Suprapubic skin (tissue), 4 donors: ENCODE measurements at regions not wholly inside any gene's neighbourhood (a gene's known extent, or its start where the extent isn't known, plus 50 kb on each side); places are given as distances from the start of the nearest gene placed in this dataset.

ENCODE experiments used
- DNase-seq, 2 donors: peaks; one replicate each; pipeline ENCODE4 v3.0.0-alpha.2; 2019; ENCODE audit warnings: low spot score in 2 of 2
- H3K27ac ChIP-seq: fragments of 200-600 bp; sonication (generic); one replicate; pipeline ENCODE4 v1.5.1; 2019
- H3K27me3 ChIP-seq: fragments of 200-600 bp; sonication (generic); one replicate; pipeline ENCODE4 v1.5.1; 2019
- H3K36me3 ChIP-seq: fragments of 200-600 bp; sonication (generic); one replicate; pipeline ENCODE4 v1.5.1; 2019
- H3K4me1 ChIP-seq: fragments of 200-600 bp; sonication (generic); one replicate; pipeline ENCODE4 v1.5.1; 2019
- H3K4me3 ChIP-seq: fragments of 200-600 bp; sonication (generic); one replicate; pipeline ENCODE4 v1.5.1; 2019; ENCODE audit warnings: mild to moderate bottlenecking
- H3K9me3 ChIP-seq: fragments of 200-600 bp; sonication (generic); one replicate; pipeline ENCODE4 v1.5.1; 2019
- CTCF ChIP-seq, 2 donors: fragments of 200-600 bp in 1 of 2; fragments of 450-650 bp in 1 of 2; sonication (generic) in 1 of 2; IDR thresholded peaks; one replicate each; pipeline ENCODE4 v1.5.1; 2016 to 2019; ENCODE audit warnings: antibody characterized with exemption in 2 of 2, mild to moderate bottlenecking in 1 of 2, moderate library complexity in 1 of 2
- EP300 ChIP-seq: sonication (generic); formaldehyde crosslinking; IDR thresholded peaks from one replicate; pipeline ENCODE4 v1.6.1; 2017; ENCODE audit warnings: antibody characterized with exemption
- POLR2A ChIP-seq, 2 donors: fragments of 450-650 bp; IDR thresholded peaks; one replicate each; pipeline ENCODE4 v1.6.1; 2017; ENCODE audit warnings: antibody characterized with exemption in 2 of 2, mild to moderate bottlenecking in 2 of 2, moderate library complexity in 2 of 2
- POLR2AphosphoS5 ChIP-seq, 3 donors: sonication (generic); formaldehyde crosslinking; IDR thresholded peaks; one replicate each; pipeline ENCODE4 v1.6.1; 2017; ENCODE audit warnings: antibody characterized with exemption in 3 of 3
- WGBS: methylation state at CpG from one replicate; pipeline ENCODE4 v1.1.5; 2018; 5-methylcytosine and 5-hydroxymethylcytosine counted together

GRCh38 chr11:80196932-80197554 is 756.2 kb upstream of the TENM4 start:
- H3K9me3 ChIP-seq = no peaks in the 10 kb centered on the region
- 51% methylated on average over 4 of the region's 4 CpGs for WGBS
- DNase-seq = no peak
- no peaks in the 10 kb centered on the region for H3K27me3 ChIP-seq
- H3K27ac ChIP-seq = no peak overlapping the region
- TF ChIP-seq EP300 = no peak
- TF ChIP-seq CTCF (IDR thresholded peaks at IDR 0.05) = no peak
- TF ChIP-seq POLR2A (IDR thresholded peaks at IDR 0.05) = no peak
- no peak for TF ChIP-seq POLR2AphosphoS5 (IDR thresholded peaks at IDR 0.05)
- H3K36me3 ChIP-seq = no peaks in the 10 kb centered on the region
- no peaks in the 10 kb centered on the region for H3K4me1 ChIP-seq
- H3K4me3 ChIP-seq = no peak overlapping the region

GRCh38 chr11:80196041-80196440 is 755.2 kb upstream of the TENM4 start:
- no peaks in the 10 kb centered on the region for H3K36me3 ChIP-seq
- no peaks in the 10 kb centered on the region for H3K4me1 ChIP-seq
- H3K27me3 ChIP-seq = no peaks in the 10 kb centered on the region
- H3K9me3 ChIP-seq = no peaks in the 10 kb centered on the region
- no peak overlapping the region for H3K4me3 ChIP-seq
- TF ChIP-seq EP300 (no peak), POLR2AphosphoS5 (IDR thresholded peaks at IDR 0.05) (no peak), CTCF (IDR thresholded peaks at IDR 0.05) (no peak), POLR2A (IDR thresholded peaks at IDR 0.05) (no peak)
- H3K27ac ChIP-seq = no peak overlapping the region
- no peak for DNase-seq

GRCh38 chr11:80194625-80195024 is 753.8 kb upstream of the TENM4 start:
- 57% methylated on average over 1 of the region's 1 CpG for WGBS

GRCh38 chr11:80194016-80194415 is 753.2 kb upstream of the TENM4 start:
- TF ChIP-seq POLR2AphosphoS5 (IDR thresholded peaks at IDR 0.05) = no peak
- TF ChIP-seq EP300 = no peak
- TF ChIP-seq POLR2A (IDR thresholded peaks at IDR 0.05) = no peak
- no peak for TF ChIP-seq CTCF (IDR thresholded peaks at IDR 0.05)
- no peaks in the 10 kb centered on the region for H3K36me3 ChIP-seq
- DNase-seq = no peak
- H3K4me1 ChIP-seq = no peaks in the 10 kb centered on the region
- no peak overlapping the region for H3K4me3 ChIP-seq
- no peaks in the 10 kb centered on the region for H3K9me3 ChIP-seq
- no peaks in the 10 kb centered on the region for H3K27me3 ChIP-seq
- no peak overlapping the region for H3K27ac ChIP-seq
- 79% methylated on average over 1 of the region's 1 CpG for WGBS

More at GRCh38 chr11:80194625-80195024, 753.8 kb upstream of the TENM4 start:
- Histone ChIP-seq H3K36me3 (no peaks in the 10 kb centered on the region), H3K27ac (no peak overlapping the region), H3K4me3 (no peak overlapping the region), H3K27me3 (no peaks in the 10 kb centered on the region), H3K4me1 (no peaks in the 10 kb centered on the region), H3K9me3 (no peaks in the 10 kb centered on the region)
- DNase-seq = no peak
- no peak for TF ChIP-seq POLR2AphosphoS5 (IDR thresholded peaks at IDR 0.05)
- TF ChIP-seq EP300 = no peak
- TF ChIP-seq POLR2A (IDR thresholded peaks at IDR 0.05) = no peak
- no peak for TF ChIP-seq CTCF (IDR thresholded peaks at IDR 0.05)

- H3K27me3 ChIP-seq = no peaks in the 10 kb centered on the region
- H3K27ac ChIP-seq = no peak overlapping the region
- TF ChIP-seq CTCF (IDR thresholded peaks at IDR 0.05) (no peak), EP300 (no peak), POLR2A (IDR thresholded peaks at IDR 0.05) (no peak), POLR2AphosphoS5 (IDR thresholded peaks at IDR 0.05) (no peak)
- H3K4me3 ChIP-seq = no peak overlapping the region
- no peaks in the 10 kb centered on the region for H3K9me3 ChIP-seq
- no peak for DNase-seq
- no peaks in the 10 kb centered on the region for H3K4me1 ChIP-seq
- H3K36me3 ChIP-seq = no peaks in the 10 kb centered on the region
- 65% methylated on average over 2 of the region's 2 CpGs for WGBS
Observed at GRCh38 chr11:80188076-80188627, 747.3 kb upstream of the TENM4 start.
